GM12878 (cell line): ENCODE measurements at regions not wholly inside any gene's neighbourhood (a gene's known extent, or its start where the extent isn't known, plus 50 kb on each side); places are given as distances from the start of the nearest gene placed in this dataset.

ENCODE experiments used
- ATAC-seq: fragments of 200-7000 bp; cut with Tn5 transposase; 3 replicates; pipeline ENCODE4 v1.9.1; 2020; ENCODE audit warnings: mild to moderate bottlenecking, moderate library complexity
- BruUV-seq: library from RNA; stranded (reverse); fragments of 400-500 nt; replicated peaks from 2 replicates; lab custom pipeline; 2021; lab: Mats Ljungman, UMichigan
- CTCF ChIA-PET: fragments of 300-600 bp; sonication (Branson Sonifier 250); formaldehyde crosslinking; extraction: SDS; loops from one replicate; lab custom pipeline; 2021; ENCODE audit warnings: inconsistent platforms; lab: Yijun Ruan, JAX
- POLR2A ChIA-PET: fragments of 350-600 bp; formaldehyde crosslinking; extraction: SDS; loops from one replicate; lab custom pipeline; 2021; ENCODE audit warnings: inconsistent platforms; lab: Charles Lee
- RAD21 ChIA-PET: fragments of 300-600 bp; sonication (Branson Sonifier 250); formaldehyde crosslinking; loops from one replicate; lab custom pipeline; 2023; ENCODE audit warnings: antibody characterized with exemption; ENCODE audit not compliant: unreplicated experiment; lab: Charles Lee
- SMC1A ChIA-PET: fragments of 300-600 bp; sonication (Branson Sonifier 250); formaldehyde crosslinking; loops from one replicate; lab custom pipeline; 2023; ENCODE audit not compliant: unreplicated experiment, uncharacterized antibody; lab: Charles Lee
- DNase-seq: peaks from one replicate; pipeline ENCODE4 v3.0.0-alpha.2; 2011; ENCODE audit warnings: low read depth, low spot score
- FAIRE-seq: peaks from 3 replicates; lab custom pipeline; 2011; peaks lifted over from hg19 to GRCh38; lab: Jason Lieb, UNC
- H2AFZ ChIP-seq: 2 replicates; pipeline ENCODE4 v1.6.0; 2011; ENCODE audit warnings: low read depth, low read length, control low read depth; ENCODE audit not compliant: control insufficient read depth
- H3K27ac ChIP-seq: 2 replicates; pipeline ENCODE4 v1.5.1; 2011; ENCODE audit warnings: control low read depth; ENCODE audit not compliant: control insufficient read depth, insufficient read depth
- H3K27me3 ChIP-seq, 2 experiments: replicated peaks in 1 of 2; 2 replicates each; pipeline versions ENCODE4 v1.6.0 to v1.6.1; 2011; ENCODE audit warnings: low read length in 1 of 2; ENCODE audit not compliant: control insufficient read depth in 2 of 2, insufficient read depth in 2 of 2
- H3K36me3 ChIP-seq, 2 experiments: 2 replicates each; pipeline ENCODE4 v1.5.1; 2011; ENCODE audit warnings: low read length in 1 of 2; ENCODE audit not compliant: control insufficient read depth in 2 of 2, insufficient read depth in 2 of 2
- H3K4me1 ChIP-seq: 2 replicates; pipeline ENCODE4 v1.6.1; 2011; ENCODE audit warnings: mild to moderate bottlenecking, low read length, moderate library complexity, mixed read lengths; ENCODE audit not compliant: control insufficient read depth, insufficient read depth
- H3K4me2 ChIP-seq: 2 replicates; pipeline ENCODE4 v1.6.0; 2011; ENCODE audit warnings: control low read depth; ENCODE audit not compliant: control insufficient read depth, insufficient read depth
- H3K4me3 ChIP-seq: fragments of 200-600 bp; sonication (generic); 2 replicates; pipeline ENCODE4 v1.5.1; 2016
- H3K79me2 ChIP-seq: 2 replicates; pipeline ENCODE4 v1.6.0; 2011; ENCODE audit warnings: low read length; ENCODE audit not compliant: control insufficient read depth, insufficient read depth
- H3K9ac ChIP-seq: 2 replicates; pipeline ENCODE4 v1.8.0; 2011; ENCODE audit warnings: low read length, control low read depth, mixed read lengths; ENCODE audit not compliant: control insufficient read depth, insufficient read depth
- H3K9me3 ChIP-seq: replicated peaks from 3 replicates; pipeline ENCODE4 v1.5.1; 2011; ENCODE audit warnings: mild to moderate bottlenecking, low read length; ENCODE audit not compliant: control insufficient read depth, insufficient read depth
- H4K20me1 ChIP-seq: 2 replicates; pipeline ENCODE4 v1.6.0; 2011; ENCODE audit not compliant: control insufficient read depth, insufficient read depth
- CBX5 ChIP-seq: sonication (generic); IDR thresholded peaks from 2 replicates; pipeline ENCODE4 v1.6.1; 2016; ENCODE audit warnings: low read depth, moderate library complexity, mild to moderate bottlenecking, inconsistent platforms
- CHD1 ChIP-seq: IDR thresholded peaks from 2 replicates; pipeline ENCODE4 v1.6.1; 2012; ENCODE audit warnings: low read depth, low read length, improper control_type of control experiment
- NFXL1 ChIP-seq: fragments of 450-650 bp; IDR thresholded peaks from 2 replicates; pipeline ENCODE4 v1.6.1; 2017; ENCODE audit warnings: antibody characterized with exemption, mild to moderate bottlenecking, borderline replicate concordance
- SMAD5 ChIP-seq: IDR thresholded peaks from 2 replicates; pipeline ENCODE4 v1.6.1; 2016; ENCODE audit warnings: antibody characterized with exemption, low read depth
- SPI1 ChIP-seq: IDR thresholded peaks from 2 replicates; pipeline ENCODE4 v1.6.1; 2011; ENCODE audit warnings: low read depth, mild to moderate bottlenecking, low read length, moderate library complexity, borderline replicate concordance; ENCODE audit not compliant: insufficient read depth
- STAT1 ChIP-seq: fragments of 450-650 bp; conservative IDR thresholded peaks from 2 replicates; pipeline ENCODE4 v1.6.1; 2014; ENCODE audit warnings: antibody characterized with exemption, mild to moderate bottlenecking
- TAF1 ChIP-seq: IDR thresholded peaks from 2 replicates; pipeline ENCODE4 v1.6.1; 2011; ENCODE audit warnings: mild to moderate bottlenecking, low read depth, low read length, borderline replicate concordance
- TBL1XR1 ChIP-seq: IDR thresholded peaks from 2 replicates; pipeline ENCODE4 v1.6.1; 2012; ENCODE audit warnings: low read depth, low read length, improper control_type of control experiment
- ZNF622 ChIP-seq: fragments of 450-650 bp; IDR thresholded peaks from 2 replicates; pipeline ENCODE4 v1.6.1; 2017; ENCODE audit warnings: mild to moderate bottlenecking, inconsistent platforms
- WGBS: methylation state at CpG from one replicate; pipeline ENCODE4 v1.1.6; 2016; ENCODE audit warnings: low lambda C conversion rate; ENCODE audit not compliant: insufficient replicate concordance, insufficient coverage; ENCODE audit errors: missing lambda C conversion rate; 5-methylcytosine and 5-hydroxymethylcytosine counted together
- in situ Hi-C: fragments of 300-500 bp; cut with MboI; formaldehyde crosslinking; loops from 9 replicates; pipeline ENCODE4 v1.14.3; 2018; ENCODE audit warnings: mixed read lengths
- intact Hi-C: fragments of 100-400 bp; cut with micrococcal nuclease; formaldehyde crosslinking; loops from one replicate; pipeline ENCODE4 v1.14.2; 2022; ENCODE audit not compliant: unreplicated experiment
- TF ChIP-seq, protein P1 (sequence below): fragments of 450-650 bp; IDR thresholded peaks from 2 replicates; pipeline ENCODE4 v1.6.1; 2017; ENCODE audit warnings: mild to moderate bottlenecking, moderate library complexity
- TF ChIP-seq, protein P2 (sequence below): fragments of 450-650 bp; IDR thresholded peaks from 2 replicates; pipeline ENCODE4 v1.6.1; 2018; ENCODE audit warnings: borderline replicate concordance, mild to moderate bottlenecking; ENCODE audit not compliant: partially characterized antibody
- TF ChIP-seq, protein P3 (sequence below): fragments of 450-650 bp; IDR thresholded peaks from 2 replicates; pipeline ENCODE4 v1.6.1; 2016; ENCODE audit warnings: mild to moderate bottlenecking

DNA sequence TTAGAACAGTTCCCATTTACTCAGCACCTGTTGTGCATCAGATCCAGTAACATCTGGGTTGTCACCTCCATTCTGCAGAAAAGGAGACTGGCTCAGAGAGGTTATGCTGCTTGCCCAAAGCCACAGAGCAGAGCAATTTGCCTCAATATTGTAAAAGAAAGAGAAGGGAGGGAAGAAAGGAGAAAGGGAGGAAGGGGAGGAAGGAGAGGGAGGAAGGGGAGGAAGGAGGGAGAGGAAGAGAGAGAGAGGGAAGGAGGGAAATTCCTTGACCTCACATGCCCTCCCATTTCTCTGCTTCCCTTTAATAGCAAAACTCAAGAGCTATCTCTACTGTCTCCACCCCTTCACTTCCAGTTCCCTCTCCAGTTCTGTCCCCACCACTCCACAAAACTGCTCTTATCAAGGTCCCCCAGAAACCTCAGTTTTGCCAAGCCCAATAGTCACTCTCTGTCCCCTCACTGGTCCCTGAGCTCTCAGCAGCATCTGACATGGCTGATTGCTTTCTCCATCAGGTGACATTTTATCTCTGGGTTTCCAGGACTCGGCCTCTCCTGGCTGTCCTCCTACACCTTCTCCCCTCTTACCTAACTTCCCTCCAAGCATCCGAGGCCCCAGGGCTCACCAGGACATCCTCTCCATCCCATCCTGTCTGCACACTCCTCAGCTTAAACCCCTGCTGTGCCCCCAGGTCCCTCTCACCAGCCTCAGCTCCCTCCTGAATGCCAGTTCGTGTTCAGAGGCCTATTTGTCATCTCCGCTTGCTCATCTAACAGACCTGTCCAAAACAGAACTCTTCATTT is 104.7 kb upstream of the LINGO1 start:
- H4K20me1 ChIP-seq: no peaks in the 10 kb centered on the region
- no peak for DNase-seq
- intact Hi-C loops: no loop called here
- H3K4me1 ChIP-seq: no peaks in the 10 kb centered on the region
- H3K27ac ChIP-seq: no peak overlapping the region
- CTCF ChIA-PET: no interaction called here
- SMC1A ChIA-PET: no interaction called here
- no peak overlapping the region for H3K4me3 ChIP-seq
- H3K9ac ChIP-seq: no peak overlapping the region
- RAD21 ChIA-PET: no interaction called here
- FAIRE-seq: no peak
- 23% methylated on average over 4 of the region's 4 CpGs for WGBS
- no peak overlapping the region for H2AFZ ChIP-seq
- ATAC-seq: no peak
- H3K79me2 ChIP-seq: no peaks in the 10 kb centered on the region
- H3K36me3 ChIP-seq: no peaks in the 10 kb centered on the region
- no peak overlapping the region for H3K4me2 ChIP-seq
- TF ChIP-seq CBX5: no peak
- TF ChIP-seq CHD1: no peak
- TF ChIP-seq TAF1: no peak
- no peak for TF ChIP-seq SMAD5
- TF ChIP-seq, protein P1, sequence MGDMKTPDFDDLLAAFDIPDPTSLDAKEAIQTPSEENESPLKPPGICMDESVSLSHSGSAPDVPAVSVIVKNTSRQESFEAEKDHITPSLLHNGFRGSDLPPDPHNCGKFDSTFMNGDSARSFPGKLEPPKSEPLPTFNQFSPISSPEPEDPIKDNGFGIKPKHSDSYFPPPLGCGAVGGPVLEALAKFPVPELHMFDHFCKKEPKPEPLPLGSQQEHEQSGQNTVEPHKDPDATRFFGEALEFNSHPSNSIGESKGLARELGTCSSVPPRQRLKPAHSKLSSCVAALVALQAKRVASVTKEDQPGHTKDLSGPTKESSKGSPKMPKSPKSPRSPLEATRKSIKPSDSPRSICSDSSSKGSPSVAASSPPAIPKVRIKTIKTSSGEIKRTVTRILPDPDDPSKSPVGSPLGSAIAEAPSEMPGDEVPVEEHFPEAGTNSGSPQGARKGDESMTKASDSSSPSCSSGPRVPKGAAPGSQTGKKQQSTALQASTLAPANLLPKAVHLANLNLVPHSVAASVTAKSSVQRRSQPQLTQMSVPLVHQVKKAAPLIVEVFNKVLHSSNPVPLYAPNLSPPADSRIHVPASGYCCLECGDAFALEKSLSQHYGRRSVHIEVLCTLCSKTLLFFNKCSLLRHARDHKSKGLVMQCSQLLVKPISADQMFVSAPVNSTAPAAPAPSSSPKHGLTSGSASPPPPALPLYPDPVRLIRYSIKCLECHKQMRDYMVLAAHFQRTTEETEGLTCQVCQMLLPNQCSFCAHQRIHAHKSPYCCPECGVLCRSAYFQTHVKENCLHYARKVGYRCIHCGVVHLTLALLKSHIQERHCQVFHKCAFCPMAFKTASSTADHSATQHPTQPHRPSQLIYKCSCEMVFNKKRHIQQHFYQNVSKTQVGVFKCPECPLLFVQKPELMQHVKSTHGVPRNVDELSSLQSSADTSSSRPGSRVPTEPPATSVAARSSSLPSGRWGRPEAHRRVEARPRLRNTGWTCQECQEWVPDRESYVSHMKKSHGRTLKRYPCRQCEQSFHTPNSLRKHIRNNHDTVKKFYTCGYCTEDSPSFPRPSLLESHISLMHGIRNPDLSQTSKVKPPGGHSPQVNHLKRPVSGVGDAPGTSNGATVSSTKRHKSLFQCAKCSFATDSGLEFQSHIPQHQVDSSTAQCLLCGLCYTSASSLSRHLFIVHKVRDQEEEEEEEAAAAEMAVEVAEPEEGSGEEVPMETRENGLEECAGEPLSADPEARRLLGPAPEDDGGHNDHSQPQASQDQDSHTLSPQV: no peak
- TF ChIP-seq, protein P2, sequence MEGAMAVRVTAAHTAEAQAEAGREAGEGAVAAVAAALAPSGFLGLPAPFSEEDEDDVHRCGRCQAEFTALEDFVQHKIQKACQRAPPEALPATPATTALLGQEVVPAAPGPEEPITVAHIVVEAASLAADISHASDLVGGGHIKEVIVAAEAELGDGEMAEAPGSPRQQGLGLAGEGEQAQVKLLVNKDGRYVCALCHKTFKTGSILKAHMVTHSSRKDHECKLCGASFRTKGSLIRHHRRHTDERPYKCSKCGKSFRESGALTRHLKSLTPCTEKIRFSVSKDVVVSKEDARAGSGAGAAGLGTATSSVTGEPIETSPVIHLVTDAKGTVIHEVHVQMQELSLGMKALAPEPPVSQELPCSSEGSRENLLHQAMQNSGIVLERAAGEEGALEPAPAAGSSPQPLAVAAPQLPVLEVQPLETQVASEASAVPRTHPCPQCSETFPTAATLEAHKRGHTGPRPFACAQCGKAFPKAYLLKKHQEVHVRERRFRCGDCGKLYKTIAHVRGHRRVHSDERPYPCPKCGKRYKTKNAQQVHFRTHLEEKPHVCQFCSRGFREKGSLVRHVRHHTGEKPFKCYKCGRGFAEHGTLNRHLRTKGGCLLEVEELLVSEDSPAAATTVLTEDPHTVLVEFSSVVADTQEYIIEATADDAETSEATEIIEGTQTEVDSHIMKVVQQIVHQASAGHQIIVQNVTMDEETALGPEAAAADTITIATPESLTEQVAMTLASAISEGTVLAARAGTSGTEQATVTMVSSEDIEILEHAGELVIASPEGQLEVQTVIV: no peak
- TF ChIP-seq, protein P3, sequence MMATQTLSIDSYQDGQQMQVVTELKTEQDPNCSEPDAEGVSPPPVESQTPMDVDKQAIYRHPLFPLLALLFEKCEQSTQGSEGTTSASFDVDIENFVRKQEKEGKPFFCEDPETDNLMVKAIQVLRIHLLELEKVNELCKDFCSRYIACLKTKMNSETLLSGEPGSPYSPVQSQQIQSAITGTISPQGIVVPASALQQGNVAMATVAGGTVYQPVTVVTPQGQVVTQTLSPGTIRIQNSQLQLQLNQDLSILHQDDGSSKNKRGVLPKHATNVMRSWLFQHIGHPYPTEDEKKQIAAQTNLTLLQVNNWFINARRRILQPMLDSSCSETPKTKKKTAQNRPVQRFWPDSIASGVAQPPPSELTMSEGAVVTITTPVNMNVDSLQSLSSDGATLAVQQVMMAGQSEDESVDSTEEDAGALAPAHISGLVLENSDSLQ: no peak
- no peak for TF ChIP-seq NFXL1
- TF ChIP-seq ZNF622: no peak
- no peak for TF ChIP-seq TBL1XR1
- no peak for TF ChIP-seq STAT1
- TF ChIP-seq SPI1: no peak
- TF ChIP-seq, all 136 proteins: peak for 0
- BruUV-seq: no TSS peak
- in situ Hi-C loops: no loop called here
- Histone ChIP-seq H3K27me3 (peaks cover 0 to 8% of the 10 kb centered on the region in 2 experiments; a peak in 2 of 4 replicates), H3K9me3 (no peaks in the 10 kb centered on the region)
- POLR2A ChIA-PET: no interaction called here
